M059J (cell line): ENCODE measurements at regions not wholly inside any gene's neighbourhood (a gene's known extent, or its start where the extent isn't known, plus 50 kb on each side); places are given as distances from the start of the nearest gene placed in this dataset.

Source experiments
- DNase-seq: peaks from one replicate; pipeline ENCODE4 v3.0.0-alpha.2; 2012; ENCODE audit warnings: low read depth

DNA sequence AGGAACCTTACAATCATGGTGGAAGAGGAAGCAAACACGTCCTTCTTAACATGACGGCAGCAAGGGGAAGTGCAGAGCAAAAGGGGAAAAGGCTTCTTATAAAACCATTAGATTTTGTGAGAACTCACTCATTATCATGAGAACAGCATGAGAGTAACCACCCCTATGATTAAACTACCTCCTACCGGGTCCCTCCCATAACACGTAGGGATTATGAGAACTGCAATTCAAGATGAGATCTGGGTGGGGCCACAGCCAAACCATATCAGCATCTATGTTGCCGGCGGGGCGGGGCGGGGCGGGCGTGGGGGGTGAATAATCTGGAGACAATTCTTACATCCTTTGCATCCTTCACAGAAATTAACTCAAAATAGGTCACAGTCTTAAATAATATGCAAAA, 58.8 kb upstream of the GFPT2 start:
- DNase-seq = no peak

DNA sequence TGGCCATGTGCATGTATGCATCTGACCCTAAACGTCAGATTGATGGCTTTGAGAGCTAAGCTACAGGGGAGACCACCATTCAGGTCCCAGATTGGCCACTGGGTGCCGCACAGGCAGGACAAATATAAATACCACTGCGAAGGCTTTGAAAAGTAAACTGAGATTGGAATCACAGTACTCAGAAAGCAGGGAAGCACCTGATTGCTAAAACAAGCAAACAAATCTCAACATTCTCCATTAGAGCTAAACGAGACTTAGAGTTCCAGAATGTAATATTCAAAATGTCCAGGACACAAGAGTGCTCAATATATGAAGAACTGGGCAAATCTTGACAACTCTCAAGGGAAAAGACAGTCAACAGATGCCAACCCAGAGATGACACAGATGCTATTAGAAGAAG, 61.0 kb upstream of the GFPT2 start:
- no peak for DNase-seq

DNA sequence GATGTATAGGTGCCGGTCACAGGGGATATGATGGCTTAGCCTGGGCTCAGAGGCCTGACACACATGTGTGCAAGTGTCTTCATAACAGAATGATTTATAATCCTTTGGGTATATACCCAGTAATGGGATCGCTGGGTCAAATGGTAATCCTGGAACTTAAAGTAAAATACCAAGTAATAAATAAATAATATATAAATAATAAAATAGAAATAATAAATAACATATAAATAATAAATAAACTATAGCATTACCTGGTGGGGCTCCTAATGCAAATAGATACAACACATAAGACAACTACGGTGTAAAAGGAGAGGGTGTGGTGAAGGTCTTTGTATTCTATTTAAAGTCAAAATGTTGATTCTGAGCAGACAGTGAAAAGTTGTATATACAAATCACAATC, 68.5 kb upstream of the GFPT2 start:
- no peak for DNase-seq

DNA sequence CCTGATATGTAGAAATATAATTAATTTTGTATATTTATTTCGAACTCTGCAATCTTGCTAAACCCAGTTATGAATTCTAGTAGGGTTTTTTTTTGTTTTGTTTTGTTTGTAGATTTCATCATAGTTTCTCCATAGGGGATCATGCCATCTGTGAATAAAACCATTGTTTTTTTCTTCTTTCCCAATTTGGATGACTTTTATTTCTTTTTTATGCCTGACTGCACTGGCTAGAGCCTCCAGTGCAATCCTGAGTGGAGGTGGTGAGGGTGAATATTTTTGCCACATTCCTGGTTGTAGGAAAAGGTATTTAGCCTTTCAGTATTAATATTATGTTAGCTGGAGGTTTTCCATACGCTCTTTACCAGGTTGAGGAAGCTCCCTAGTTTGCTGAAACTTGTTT, 70.0 kb upstream of the GFPT2 start:
- no peak for DNase-seq

DNA sequence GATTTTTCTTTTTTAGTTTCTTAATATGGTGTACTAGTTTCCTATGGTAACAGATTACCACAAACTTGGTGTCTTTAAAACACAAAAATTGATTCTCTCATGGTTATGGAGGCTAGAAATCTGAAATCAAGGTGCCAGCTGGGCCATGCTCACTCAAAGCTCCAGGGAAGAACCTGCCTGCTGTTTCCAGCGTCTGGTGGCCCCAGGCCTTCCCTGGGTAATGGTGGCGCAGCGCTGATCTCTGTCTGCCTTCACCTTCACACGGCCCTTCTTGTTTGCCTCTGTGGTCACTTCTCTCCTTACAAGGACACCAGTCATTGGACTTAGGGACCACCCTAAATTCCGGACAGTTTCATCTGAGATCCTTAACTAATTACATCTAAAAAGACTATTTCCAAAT, 70.5 kb upstream of the GFPT2 start:
- DNase-seq = no peak

DNA sequence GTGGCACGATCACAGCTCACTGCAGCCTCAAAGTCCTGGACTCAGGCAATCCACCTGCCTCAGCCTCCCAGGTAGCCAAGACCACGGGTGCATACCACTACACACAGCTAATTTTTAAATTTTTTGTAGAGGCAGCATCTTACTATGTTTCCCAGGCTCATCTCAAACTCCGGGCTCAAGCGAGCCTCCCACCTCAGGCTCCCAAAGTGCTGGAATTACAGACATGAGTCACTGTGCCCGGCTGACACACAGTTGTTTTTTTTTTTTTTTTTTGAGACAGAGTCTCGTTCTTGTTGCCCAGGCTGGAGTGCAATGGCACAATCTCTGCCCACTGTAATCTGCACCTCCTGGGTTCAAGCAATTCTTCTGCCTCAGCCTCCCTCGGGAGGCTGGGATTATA, 70.1 kb upstream of the CNOT6 start:
- DNase-seq = peak; percentile 43

DNA sequence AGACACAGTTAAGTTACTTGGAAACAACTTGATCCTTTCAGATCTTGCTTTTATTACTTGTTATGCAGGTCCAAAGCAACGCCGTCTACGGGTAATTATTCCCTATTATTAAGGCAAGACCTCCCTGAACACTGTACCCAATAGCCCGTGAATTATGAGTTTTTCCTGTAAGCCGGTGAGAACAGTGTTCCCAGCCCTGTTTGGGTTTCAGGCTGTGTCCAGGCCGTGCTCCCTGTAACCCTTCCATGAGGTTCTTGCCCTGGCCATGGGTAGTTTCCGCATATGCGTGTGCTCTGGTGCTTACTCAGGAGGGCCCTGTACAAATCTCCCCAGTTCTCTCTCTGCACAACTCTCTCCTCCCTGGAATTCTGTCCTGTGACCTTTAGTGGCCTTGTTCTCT, 65.6 kb upstream of the CNOT6 start:
- DNase-seq = no peak

DNA sequence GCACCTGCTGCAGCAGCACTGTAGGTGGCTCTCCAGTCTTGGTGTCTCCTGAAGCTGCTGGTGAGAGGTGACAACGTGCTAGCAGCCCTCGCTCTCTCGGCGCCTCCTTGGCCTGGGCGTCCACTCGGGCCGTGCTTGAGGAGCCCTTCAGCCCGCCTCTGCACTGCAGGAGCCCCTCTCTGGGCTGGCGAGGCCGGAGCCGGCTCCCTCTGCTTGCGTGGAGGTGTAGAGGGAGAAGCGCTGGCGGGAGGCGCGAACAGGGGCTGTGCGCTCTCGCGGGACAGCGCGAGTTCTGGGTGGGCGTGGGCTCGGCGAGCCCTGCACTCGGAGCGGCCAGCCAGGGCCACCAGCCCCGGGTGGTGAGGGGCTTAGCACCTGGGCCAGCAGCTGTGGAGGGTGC, 62.2 kb upstream of the CNOT6 start:
- DNase-seq = no peak

DNA sequence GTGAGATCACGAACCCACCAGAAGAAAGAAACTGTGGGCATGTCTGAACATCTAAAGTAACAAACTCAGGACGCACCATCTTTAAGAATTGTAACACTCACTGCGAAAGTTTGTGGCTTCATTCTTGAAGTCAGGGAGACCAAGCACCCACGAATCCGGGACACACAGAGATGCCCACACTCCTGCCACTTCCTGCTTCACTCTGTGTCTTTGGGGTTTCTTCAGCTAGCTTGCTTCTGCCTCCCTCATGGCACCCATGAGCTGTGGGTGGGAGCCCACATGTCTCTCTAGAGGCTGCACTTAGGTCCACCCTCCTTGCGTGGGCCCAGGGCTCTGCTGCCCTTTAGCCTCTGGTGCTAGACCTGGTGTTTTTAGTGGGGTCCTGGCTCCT, 61.2 kb upstream of the CNOT6 start:
- no peak for DNase-seq

DNA sequence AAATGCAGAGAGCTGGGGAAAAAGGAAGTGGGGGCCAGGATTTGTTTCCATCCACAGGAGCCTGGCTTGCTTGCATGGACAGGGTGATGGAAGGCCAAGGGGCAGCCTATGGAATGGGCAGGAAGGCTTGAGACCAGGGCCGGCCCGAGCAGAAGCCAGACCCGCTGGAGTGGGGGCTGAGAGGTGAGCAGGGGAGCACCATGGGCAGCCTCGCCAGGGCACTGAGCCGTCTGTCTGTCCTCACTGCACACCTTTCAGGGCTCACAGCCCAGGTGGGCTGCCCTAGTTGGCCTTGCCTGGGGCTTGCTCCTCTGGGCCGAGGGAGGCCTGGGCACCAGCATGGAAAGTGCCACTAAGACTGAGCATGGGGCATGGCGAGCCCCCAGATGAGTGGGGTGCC, 58.6 kb upstream of the CNOT6 start:
- DNase-seq = no peak

DNA sequence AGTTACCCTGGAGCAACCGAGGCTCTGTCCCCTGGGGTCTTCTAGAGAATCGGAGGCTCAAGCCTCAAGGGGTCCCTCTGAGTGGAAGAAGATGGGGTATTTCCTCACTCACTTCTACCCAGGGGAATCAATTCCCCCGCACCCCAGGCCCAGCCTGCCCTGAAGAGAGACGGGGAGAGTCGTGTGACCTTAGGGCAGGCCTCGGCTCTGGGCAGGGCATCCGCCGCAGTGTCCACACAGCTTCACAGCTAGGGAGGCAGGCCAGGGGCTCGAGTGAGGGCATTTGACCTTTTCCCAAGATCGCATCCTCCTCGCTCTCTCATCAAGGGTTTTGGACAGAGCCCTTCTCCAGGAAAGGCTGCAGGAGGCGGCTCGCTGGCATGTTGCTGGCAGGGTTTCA, 57.9 kb upstream of the CNOT6 start:
- DNase-seq = no peak

DNA sequence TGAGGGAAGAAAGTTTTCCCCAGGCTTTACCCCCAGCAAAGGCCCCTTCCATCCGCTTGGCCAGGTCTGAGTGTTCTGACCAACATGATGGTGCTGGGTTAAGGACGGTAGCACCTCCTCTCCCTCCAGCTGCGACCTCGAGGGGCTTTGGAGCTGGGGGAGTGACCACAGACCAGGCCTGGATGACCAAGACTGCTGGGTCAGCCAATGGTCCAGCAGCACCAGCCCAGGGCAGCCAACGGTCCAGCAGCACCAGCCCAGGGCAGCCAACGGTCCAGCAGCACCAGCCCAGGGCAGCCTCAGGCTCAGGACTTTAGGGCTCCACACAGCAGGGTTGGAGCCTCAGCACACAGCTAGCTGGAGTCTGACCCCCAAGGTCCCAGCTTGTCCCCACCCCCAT, 57.2 kb upstream of the CNOT6 start:
- no peak for DNase-seq

DNA sequence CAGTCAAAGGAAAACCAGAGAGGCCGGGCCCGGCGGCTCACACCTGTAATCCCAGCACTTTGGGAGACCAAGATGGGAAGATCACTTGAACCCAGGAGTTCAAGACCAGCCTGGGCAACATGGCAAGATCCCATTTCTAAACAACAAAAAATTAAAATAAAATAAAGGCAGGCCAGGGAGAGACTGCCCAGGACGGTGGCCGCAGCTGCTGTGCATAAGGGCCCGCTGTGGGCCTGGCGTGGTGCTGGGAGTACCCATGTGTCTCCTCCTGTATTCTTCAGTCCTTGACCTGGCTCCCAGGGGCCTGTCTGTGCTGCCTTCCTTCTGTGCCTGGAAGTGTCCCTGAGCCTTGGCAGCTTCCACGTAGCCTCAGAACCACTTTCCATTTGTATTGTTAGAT, 56.8 kb upstream of the CNOT6 start:
- DNase-seq = no peak

DNA sequence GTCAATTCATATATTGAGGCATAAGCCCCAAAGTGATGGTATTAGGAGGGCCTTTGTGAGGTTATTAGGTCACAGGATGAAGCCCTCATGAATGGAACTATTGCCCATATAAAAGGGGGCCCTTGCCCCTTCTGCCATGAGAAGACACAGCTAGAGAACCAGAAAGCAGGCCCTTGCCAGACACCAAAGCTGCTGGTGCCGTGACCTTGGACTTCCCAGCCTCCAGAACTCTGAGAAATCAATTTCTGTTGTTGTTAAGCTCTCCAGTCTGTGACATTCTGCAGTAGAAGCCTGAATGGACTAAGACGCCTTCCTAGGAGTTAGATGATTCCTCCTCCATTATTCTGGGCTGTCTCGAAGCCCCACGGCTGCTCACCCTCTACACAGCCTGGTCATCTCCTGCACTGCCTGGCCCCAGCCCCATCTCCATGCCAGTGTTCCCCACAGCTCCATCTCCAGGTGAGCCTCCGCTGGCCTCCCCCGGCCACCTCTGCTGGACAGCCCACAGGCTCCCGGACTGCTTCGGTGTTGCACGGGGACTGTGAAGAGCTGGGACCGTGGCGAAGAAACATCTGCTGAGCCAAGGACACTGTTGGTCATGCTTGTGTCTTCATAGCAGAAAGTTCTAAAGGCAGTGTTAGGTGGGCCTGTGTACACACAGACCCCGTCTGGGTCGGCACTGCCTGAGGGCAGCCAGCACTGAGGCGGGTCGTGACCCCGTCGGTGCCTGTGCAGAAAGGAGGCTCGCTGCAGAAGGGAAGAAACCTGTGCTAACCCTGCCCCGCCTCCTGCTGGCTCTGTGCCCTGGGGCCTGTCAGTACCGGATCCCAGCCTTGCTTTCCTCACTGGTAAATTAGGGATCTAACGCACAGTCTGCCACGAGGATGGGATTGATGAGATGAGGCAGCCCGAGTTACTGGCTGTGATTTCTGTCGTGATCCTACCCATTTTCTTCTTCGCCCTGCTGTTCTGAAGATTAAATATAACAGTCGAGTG, 55.1 kb upstream of the CNOT6 start:
- no peak for DNase-seq

DNA sequence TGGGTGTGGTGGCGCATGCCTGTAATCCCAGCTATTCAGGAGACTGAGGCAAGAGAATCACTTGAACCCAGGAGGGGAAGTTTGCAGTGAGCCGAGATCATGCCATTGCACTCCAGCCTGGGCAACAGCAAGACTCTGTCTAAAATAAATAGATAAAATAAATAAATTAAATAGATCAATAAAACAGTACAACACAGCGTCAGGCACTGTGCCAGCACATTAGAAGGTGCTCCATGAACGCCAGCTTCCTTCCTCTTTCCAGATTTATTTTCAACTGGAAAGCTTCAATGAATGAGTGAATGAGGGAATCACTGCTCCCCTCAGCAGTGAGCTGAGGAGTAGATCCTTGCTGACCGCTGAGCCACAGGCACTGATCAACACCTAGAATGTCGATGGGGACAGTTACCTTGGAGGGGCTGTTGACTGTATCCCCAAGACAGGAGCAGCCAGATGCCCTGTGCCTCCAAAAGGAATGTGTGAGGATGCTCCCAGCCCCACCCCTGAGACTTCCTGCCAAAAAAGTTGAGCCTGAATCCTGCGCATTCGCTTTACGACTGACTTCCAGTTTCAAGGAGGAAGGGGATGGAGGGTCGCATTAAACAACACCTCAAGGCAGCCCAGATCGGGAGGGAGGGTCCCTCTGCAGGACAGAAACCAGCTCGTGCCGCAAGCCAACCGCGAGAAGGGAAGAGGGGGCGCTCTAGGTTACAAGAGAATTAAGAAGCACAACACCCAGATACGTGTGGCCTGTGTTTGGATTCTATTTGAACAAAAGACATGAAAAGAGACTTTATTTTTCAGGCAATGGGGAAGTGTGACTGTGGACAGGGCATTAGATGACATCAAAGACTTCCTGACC, 54.0 kb upstream of the CNOT6 start:
- no peak for DNase-seq

DNA sequence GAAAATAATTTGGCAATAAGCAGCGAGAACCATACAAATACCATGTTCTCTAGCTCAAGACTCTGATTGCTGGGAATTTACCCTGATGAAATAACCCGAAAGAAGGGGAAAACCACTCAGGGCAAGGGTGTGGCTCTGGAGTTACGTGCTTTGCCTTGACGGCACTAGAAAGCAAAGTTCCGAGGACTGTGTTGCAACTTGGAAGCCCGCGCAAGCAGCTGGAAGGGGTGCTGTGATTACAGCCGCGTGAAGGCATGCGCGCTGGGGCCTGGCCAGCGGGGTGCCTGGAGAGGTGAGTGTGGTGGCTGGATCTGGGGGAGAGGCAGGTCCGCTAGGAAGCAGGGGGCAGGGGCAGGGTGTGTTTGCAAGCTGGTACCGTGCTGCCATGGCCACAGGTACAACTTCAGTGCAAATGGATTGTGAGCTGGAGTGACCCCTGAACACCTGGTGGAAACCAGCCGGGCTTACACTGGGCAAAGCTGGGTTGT, 52.6 kb upstream of the CNOT6 start:
- DNase-seq = no peak
